AG20443 (cell line): ENCODE measurements at regions not wholly inside any gene's neighbourhood (a gene's known extent, or its start where the extent isn't known, plus 50 kb on each side); places are given as distances from the start of the nearest gene placed in this dataset.
A peak's percentile ranks its signal among the peaks of the same experiment; 100 is the strongest.

ENCODE experiments used
- DNase-seq: peaks from one replicate; pipeline ENCODE4 v3.0.0; 2012; ENCODE audit warnings: low spot score, mixed read lengths

DNA sequence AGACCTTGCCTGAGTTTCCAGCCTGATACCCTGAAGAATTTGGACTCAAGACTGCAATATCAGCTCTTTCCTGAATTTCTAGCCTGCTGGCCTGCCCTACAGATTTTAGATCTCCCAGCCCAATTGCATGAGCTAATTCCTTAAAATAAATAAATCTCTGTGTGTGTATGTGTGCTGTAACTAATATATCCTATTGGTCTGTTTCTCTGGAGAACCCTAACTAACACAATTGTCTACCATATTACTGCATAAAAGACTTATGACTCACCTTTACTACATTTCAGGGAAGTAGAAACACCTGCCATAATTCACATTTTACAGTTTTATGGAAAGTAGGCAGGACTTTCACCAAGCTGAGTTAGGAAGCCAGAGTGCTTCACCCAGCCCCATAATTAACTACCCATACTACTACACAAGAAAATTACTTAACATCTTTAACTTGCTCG, 90.7 kb upstream of the BEND6 start:
- DNase-seq, result no peak

DNA sequence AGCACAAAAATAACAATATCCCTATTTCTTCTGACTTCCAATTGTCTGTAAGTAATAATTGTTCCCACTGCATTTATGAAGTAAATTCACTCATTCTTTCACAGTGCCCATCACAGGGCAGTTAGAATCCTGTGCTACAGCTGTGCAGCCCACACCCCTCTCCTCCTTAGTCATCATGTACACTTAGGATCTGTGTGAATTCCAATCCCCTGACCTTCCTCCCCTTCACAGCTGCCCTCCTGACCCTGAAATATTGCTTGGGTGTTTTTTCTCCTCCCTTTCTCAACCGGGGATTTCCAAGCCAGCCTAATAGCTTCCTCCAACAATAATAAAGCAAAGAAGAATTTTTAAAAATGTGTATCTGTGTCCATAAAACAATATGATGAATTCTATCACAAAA, 91.5 kb upstream of the BEND6 start:
- peak; percentile 75 for DNase-seq

DNA sequence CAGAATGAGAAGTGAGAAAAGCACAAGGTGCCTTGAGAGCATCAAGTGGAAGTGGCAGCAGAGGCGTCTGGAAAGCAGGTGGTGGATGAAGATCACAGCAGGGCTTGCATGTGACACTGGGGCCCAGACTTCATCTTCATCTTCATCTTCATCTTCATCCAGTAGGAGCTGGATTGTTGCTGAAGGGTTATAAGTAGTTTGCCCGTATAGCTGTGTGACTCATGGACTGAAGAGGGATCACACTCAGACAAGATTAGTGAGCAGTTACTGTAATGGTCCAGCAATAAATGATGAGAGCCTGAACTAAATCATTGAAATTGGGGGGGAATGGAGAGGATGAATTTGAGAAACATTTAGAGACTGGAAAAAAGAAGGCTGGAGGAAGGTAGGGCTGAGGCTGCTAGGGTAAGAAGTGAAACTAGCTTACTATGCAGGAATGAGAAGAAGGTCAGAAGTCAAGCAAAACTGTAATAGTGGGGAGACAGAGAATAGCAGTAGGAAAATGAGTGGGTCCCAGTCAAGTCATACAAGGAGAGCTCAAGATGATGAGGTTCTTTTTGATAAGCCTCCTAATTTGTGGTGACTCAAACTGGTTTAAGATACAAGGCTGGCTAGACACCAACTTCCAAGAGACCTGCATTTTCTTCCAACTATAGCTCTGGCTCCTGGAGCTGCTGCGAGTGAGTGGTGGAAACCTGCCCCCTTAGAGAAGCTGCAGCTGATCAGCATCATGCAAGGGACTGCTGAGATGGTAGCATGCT, 92.3 kb upstream of the BEND6 start:
- DNase-seq, result peak; percentile 18

DNA sequence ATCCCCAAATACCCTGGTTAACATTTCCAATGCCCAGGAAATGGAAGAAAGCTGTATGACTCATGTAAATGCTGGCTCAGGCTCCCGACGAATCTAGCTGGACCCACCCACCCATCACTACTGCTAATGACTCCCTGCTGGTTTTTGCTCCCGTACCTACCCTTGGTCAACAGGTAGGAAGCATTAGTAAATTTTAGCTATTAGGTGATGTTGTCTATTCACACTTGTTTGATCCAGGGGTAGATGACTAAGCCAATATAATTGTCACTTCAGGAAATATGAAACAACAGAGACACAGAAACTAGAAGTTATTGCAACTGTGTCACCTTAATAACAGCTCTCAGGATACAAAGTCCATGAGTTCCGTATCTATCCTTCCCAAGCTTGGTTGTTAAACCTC, 94.4 kb upstream of the BEND6 start:
- peak; percentile 43 for DNase-seq

DNA sequence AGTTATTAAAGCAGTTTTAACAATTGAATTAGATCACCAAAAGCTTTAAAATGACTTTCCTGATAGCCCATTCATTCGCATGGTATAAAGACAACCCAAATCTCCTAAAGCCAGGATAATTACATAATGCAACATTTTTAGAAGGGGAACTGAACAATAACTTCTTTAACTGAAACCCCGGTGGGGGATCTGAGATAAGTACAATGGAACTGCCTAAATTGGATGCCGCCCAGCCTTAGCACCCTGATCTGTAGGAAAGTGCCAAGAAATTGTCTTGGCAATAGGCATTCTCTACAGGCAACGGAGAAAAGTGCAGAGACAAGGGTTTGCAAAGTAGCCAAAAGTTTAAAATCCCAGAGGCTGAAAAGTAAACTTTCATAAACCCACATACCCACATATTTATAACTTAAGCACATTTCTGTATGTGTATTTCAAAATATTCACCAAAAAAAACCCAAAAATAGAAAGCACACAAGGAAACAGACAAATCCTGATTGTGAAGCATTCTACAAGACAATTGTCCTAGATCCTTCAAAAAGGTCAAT, 98.8 kb upstream of the BEND6 start:
- no peak for DNase-seq

DNA sequence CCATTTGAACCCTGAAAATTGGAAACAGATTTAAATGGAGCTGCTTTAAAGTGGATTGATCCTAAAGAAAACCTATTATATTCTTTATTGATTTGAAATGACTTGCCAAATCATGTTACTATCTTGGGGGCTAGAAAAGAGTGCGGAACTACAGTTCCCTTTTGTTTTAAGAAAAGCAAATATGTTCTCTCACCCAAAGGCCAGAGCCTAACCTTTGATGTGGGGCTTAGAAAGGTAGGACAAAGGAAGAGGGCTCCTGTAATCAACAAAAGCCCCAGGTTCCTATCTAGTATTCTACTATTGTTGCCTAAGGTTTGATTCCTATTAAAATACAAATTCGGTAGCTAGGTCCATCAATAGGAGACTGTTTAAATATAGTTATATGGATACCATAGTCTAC, 100.8 kb upstream of the BEND6 start:
- no peak for DNase-seq

DNA sequence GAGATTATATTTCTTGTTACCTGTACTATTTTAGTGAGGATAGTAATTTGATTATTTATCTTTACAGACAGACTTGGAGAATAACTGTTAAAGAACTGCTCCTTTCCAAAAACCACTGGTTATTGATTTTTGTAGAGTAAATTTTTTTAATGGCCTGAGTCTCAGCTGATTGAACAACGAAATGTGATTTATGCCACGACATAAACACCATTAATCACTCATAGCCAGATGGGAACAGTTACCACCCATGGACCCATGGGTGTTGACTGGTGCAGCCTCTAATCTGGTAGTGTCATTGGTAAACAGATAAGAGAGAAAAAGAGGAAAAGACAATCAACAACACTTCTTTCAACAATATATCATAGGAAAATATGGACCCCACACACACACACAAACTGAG, 101.4 kb upstream of the BEND6 start:
- DNase-seq, result no peak

DNA sequence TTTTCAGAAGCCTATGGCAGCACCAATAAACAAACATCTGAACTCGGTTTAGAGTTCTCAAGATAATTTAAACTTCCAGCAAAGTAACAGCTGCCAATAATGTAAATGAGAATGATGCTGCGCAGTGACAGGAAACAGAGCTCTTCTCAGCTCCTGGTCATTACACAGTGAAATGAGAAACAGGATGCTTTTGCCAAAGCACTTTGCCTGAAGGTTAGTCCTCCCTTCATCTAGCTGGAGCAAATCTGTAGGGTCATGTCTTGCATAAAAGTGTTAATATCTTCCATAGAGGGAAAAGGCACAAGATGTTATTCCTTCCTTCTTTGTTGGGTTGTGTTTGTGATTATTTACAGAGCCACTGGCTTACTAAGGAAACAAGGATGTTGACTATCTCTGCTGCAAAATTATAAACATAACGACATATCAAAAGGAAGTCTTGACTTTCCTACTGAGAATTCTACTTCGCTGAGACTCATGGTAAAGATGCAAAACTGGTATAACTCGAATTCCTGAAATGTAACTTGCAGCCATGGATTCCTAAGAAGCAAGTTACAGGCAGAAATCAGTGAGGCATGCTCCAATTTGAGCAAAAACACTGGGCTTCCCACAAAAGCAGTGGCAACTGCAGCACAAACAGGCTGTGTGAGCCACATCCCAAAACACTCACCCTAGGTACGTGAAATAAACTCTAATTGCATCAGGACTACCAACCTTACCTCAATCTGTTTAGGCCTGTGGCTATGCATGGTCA, 102.5 kb upstream of the BEND6 start:
- DNase-seq, result no peak

DNA sequence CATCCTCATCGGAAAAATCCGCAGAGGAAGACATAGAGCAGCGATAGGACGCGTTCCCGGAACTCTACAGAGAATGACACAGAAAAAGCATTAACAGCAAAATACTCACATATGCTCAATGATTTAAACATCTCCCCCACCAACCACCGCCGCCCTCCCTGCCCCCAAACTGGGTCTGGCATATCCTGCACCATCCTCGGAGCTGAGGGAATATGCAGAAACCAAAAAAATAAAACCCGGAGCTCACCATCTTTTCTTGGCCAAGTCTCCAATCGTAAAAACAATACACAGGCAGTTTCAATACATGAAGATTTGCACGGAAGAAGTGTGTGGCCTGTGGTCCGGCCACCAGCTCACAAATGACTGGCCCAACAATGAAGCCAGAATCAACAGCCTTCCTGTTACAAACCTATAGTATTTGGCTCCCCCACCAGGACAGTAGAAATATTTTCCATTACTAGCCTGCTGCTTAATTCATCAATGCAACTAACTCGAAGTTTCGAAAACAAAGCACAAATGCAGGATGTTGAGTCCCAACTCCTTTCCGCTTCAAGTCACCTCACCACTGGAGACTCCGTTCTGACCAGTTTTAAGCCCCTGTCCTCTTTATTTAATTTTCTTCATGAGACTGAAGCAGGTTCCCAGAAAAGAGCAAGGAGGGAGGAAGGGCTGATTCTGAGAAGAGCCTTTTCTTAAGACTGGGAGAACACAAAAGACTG, 103.2 kb upstream of the BEND6 start:
- DNase-seq, result peak; percentile 80

DNA sequence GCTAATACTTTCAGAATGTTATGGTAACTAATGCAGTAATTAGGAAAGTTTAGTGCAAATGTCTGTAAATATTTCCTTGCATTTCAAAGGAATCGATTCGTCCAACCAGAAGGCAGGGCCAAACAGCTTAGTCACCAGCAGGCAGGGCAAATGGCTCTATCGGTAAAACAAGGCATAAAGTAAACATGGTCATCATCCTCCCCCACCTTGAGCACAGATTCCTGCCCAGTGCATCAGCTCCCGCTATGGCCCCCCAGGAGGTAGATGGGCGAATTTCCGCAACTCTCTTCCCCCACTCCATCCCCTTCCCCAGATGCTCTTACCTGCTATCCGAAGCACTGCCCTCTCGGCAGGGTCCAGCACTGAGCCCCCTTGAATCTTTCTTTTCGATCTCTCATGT, 103.8 kb upstream of the BEND6 start:
- peak; percentile 42 for DNase-seq

DNA sequence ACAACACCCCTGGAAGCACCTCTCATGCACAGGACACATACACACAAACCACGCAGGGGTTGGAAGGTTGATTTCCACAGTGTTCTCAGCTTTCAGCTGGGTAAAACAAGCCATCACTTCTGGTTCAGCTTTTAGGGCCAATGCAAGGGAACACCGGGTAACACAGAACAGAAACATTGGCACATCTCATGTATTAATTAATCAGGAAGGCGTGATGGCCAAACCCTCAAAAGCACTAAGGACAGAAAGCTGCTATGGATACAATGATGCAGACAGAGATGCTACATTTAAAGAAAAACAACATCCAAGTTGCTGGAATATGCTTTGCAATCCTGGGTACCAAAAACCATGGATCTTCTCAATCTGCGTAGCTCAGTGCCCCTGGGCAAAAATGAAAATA, 104.3 kb upstream of the BEND6 start:
- no peak for DNase-seq

DNA sequence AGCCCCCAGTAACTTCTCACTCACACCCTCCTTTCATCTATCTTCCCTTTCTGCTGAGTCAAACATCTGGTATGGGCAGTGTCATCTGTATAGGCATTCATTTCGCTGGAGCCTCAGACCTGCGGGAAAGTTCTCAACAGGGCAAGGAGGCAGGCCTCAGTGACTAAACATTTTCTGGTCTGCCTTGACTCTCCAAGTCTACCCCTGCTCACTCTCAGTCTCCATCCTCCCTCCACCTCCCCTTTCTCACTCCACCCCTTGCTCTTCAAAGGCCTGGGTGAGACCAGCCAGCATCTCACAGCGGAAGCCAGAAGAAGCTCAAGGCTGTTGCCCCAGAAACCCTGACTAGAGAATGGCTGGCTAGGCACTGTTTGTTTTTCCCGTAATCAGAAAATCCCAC, 105.0 kb upstream of the BEND6 start:
- DNase-seq, result peak; percentile 31

DNA sequence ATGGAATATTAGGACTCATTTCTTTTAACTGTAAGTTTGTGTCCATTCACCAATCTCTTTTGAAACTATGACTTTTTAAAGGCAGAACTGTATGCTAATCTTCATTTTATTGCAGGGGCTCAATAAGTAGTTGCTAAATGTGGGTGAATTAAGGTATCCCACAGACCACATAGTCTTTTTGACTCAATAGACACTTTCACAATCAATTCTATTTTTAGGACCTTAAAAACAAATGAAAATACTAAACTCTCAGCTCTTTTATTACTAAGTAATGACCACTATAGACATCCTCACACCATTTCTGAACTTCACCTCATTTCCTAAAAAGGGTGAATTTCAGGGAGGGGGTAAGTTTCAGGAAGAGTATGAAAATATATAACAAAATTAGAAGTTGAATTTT, 106.8 kb upstream of the BEND6 start:
- no peak for DNase-seq

DNA sequence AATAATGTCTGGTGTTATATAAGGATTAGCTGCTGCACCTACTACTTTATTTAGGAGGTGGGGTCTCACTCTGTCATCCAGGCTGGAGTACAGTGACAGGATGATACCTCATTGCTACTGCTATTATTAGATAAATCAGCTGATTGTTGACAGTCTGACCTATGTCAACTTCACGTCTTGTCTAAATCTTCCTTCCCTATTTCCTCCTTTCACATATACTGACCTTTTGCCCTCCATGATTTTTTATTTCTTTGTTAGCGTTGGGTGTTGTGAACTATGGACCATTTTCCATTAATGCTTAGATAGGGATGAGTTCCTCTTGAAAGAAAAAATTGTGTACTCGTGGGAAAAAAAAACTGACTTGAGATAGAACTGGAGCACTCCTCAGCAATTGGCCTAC, 109.9 kb upstream of the BEND6 start:
- DNase-seq, result no peak

DNA sequence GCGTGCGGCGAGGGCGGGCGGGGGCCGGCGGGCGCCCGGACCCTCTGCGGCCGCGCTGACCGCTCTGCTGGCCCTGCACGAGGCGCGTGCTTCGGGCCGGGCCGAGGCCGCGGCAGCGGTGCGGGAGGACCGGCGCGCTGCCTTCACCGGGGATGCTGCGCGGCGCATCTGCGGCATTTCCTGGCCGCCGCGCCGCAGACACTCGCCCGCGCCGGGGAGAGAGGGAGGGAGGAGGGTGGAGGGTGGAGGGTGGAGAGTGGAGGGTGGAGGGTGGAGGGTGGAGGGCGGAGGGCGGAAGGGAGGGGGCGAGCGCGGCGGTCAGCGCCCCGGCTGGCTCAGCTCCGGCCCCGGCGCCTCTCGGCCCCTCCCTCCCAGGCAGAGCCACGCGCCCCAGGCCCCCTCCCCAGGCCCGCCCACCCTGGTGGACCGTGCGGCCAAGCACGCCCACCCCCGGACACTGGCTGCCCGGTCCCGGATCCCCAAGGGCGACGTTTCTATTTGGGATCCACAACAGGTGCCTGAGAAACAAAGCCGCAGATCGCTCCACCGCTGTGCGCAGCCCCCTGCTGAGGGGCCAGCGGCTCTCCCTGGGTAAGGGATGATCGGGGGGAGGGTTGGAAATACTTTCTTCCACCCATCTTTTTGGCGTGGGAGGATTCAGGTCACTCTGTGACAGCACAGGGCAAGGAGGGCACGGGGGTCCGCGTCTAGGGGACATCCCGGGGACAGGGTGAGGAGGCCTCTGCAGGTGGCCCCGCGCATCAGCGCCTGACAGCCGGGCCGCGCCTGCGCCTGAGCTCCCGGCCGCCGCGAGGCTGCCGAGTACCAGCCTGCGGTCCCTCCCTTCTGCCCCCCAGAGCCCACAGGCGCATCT, 111.2 kb upstream of the BEND6 start:
- DNase-seq, result peak; percentile 91

DNA sequence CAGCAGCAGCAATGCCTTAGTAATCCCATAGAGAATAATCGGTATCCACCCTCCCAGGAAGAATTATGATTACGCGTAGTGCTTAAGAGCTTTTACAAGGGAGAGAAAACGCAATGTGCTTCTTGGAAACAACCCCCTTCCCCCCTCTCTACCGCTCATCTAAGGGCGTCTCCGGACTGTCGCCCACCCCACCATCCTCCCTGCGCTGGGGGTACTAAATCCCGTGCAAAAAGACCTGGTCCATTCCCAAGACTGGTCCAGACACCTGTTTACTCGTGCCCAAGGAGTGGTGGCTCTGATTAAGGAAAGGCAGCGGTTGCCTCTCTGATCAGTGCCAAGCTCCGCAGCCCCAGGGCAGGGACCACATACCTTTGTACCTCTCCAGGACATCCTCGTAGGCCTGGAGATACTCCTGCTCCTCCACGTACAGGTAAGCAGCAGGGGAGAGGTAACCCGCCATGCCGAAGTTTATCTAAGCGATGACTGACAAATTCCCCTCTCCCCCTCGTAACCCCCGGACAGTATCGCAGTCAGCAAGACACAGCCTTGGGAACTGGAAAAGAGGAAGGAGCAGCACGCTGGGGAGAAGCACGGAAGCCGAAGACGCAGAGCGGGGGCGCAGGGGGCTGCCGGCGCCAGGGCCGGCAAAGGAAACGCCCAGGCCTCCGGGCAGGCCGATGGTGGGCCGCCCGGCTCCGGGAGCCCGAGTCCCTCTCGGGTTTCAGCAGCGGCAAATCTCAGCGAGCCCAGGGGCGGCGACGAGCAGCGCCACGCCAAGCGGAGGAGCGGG, 112.0 kb upstream of the BEND6 start:
- peak; percentile 56 for DNase-seq

DNA sequence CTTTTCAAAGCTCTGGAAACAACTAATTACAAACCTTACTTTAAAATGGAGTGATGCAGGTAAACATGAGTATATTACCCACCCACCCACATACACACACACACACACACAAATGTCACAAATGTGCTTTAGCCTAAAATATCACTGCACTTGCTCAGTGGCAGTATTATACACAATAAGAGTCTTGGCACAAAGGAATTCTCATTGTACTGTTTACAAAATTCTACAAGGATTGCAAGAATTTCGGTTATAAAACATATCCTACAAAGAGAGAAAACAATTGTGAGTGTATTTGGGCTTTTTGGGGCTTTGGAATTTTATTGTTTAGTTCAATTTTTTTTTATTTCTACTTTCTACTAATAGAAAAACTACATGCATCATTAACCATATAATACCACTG, 113.2 kb upstream of the BEND6 start:
- no peak for DNase-seq

DNA sequence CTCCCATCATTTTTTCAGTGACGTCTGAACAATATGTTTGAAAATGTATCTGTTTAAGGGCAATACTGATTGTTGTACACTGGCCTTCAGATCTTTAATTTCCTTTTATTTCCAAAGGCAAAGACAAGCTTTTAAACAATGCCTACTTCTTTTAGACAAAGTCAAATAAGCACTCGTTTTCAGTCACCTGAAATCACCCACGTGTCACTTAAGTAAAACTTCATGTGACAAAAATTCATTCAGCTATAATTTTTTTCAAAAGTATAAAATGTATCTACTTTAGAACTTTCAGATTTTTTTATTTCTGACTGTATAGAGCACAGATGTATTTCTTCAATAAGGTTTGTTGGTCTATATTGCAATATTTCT, 113.5 kb upstream of the BEND6 start:
- DNase-seq, result no peak

DNA sequence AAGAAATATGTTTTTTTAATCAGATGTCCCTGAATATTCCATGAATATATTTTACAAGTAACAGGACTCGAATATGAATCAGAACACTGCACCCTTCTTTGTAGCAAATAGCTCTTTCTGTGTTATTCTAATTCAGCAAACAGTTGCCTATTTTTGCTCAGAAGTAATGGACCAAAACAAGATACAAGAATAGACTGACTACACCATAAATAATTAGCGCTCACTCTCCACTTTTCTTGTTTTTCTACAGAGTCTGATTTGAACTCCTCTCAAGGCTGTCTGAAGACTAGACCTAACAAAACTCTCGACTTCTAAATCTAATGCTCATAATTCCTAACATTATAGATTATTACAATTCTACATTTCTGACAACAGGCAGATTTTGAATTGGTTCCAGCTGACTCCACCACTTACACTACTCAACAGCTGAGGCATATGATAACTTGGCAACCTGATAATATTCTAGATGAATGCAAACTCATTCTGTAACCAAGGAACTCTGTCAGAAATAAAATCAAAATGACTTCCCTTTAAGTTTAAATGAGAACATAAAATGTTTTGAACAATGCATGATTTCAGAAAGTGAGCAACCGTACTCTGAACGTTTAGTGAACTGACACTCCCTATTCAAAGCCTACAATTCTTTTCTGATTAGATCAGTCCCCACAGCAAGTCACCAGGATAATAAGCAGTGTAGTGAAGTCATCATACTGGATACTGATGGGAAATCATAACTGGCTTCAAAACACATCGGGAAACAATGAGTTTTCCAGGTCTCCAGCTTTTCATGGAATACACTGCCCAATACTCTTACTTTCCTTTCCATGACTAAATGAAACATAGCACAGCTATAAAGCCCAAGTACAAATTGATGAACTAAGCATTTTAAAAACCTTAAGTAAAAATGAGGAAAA, 114.2 kb upstream of the BEND6 start:
- peak; percentile 50 for DNase-seq
